HEK293T (cell line): ENCODE measurements at regions not wholly inside any gene's neighbourhood (a gene's known extent, or its start where the extent isn't known, plus 50 kb on each side); places are given as distances from the start of the nearest gene placed in this dataset.

ENCODE experiments used
- ARNT ChIP-seq: fragments of 450-650 bp; IDR thresholded peaks from 2 replicates; pipeline ENCODE4 v1.6.1; 2017; ENCODE audit warnings: mild to moderate bottlenecking
- BHLHE40 ChIP-seq: fragments of 450-650 bp; IDR thresholded peaks from 2 replicates; pipeline ENCODE4 v1.6.1; 2016; ENCODE audit warnings: mild to moderate bottlenecking, moderate library complexity, borderline replicate concordance
- CTBP1 ChIP-seq: fragments of 450-650 bp; IDR thresholded peaks from 2 replicates; pipeline ENCODE4 v1.6.1; 2016; ENCODE audit warnings: borderline replicate concordance
- ELF4 ChIP-seq: fragments of 450-650 bp; IDR thresholded peaks from 2 replicates; pipeline ENCODE4 v1.6.1; 2017; ENCODE audit warnings: antibody characterized with exemption
- FOXA1 ChIP-seq: fragments of 450-650 bp; IDR thresholded peaks from 2 replicates; pipeline ENCODE4 v1.6.1; 2016; ENCODE audit warnings: mild to moderate bottlenecking
- FOXK2 ChIP-seq: fragments of 450-650 bp; IDR thresholded peaks from 2 replicates; pipeline ENCODE4 v1.6.1; 2016; ENCODE audit warnings: mild to moderate bottlenecking
- FOXM1 ChIP-seq: fragments of 450-650 bp; IDR thresholded peaks from 2 replicates; pipeline ENCODE4 v1.6.1; 2017; ENCODE audit warnings: mild to moderate bottlenecking, borderline replicate concordance
- HDGF ChIP-seq: fragments of 450-650 bp; IDR thresholded peaks from 2 replicates; pipeline ENCODE4 v1.6.1; 2017; ENCODE audit warnings: antibody characterized with exemption, borderline replicate concordance
- LEF1 ChIP-seq: fragments of 450-650 bp; IDR thresholded peaks from 2 replicates; pipeline ENCODE4 v1.6.1; 2017; ENCODE audit warnings: mild to moderate bottlenecking, borderline replicate concordance
- NFRKB ChIP-seq: fragments of 450-650 bp; IDR thresholded peaks from 2 replicates; pipeline ENCODE4 v1.6.1; 2016; ENCODE audit warnings: mild to moderate bottlenecking, moderate library complexity
- SP1 ChIP-seq: fragments of 450-650 bp; IDR thresholded peaks from 2 replicates; pipeline ENCODE4 v1.6.1; 2017
- SUZ12 ChIP-seq: fragments of 450-650 bp; IDR thresholded peaks from 2 replicates; pipeline ENCODE4 v1.6.1; 2016; ENCODE audit warnings: mild to moderate bottlenecking
- ZNF384 ChIP-seq: fragments of 450-650 bp; IDR thresholded peaks from 2 replicates; pipeline ENCODE4 v1.6.1; 2016

GRCh38 chr10:117673230-117674010 lies 130.9 kb downstream of the EMX2 start:
- TF ChIP-seq NFRKB (no peak), SP1 (no peak), SUZ12 (no peak), BHLHE40 (no peak), HDGF (no peak), ARNT (no peak), FOXK2 (no peak), CTBP1 (no peak), LEF1 (no peak), FOXA1 (no peak), ELF4 (no peak), FOXM1 (no peak), ZNF384 (no peak)
